B cell (primary cell): ENCODE measurements at regions not wholly inside any gene's neighbourhood (a gene's known extent, or its start where the extent isn't known, plus 50 kb on each side); places are given as distances from the start of the nearest gene placed in this dataset.

Experiments
- ATAC-seq: fragments of 200-7000 bp; cut with Tn5 transposase; one replicate; pipeline ENCODE4 v1.10.0; 2021; ENCODE audit warnings: low read depth, mild to moderate bottlenecking, moderate number of reproducible peaks, moderate library complexity
- CTCF ChIA-PET: fragments of 350-600 bp; sonication (Branson Sonifier 250); formaldehyde crosslinking; loops from one replicate; lab custom pipeline; 2021; ENCODE audit warnings: antibody characterized with exemption, inconsistent platforms; lab: Charles Lee
- POLR2A ChIA-PET: fragments of 350-600 bp; sonication (Branson Sonifier 250); formaldehyde crosslinking; loops from one replicate; lab custom pipeline; 2021; ENCODE audit warnings: antibody characterized with exemption; lab: Charles Lee
- DNase-seq: peaks from one replicate; pipeline ENCODE4 v3.0.0; 2013
- H2AFZ ChIP-seq: 2 replicates; pipeline ENCODE4 v1.6.1; 2012; ENCODE audit warnings: mild to moderate bottlenecking, low read depth, low read length; ENCODE audit not compliant: insufficient read depth, poor library complexity, severe bottlenecking
- H3K27ac ChIP-seq, 2 donors: 1 replicate in 1 of 2; 2 replicates in 1 of 2; pipeline ENCODE4 v1.5.1; 2012 to 2013; ENCODE audit warnings: low read length in 2 of 2, mild to moderate bottlenecking in 2 of 2, moderate library complexity in 1 of 2
- H3K27me3 ChIP-seq, 4 experiments: fragments of 200-600 bp in 1 of 4; sonication (generic) in 1 of 4; replicated peaks in 1 of 4; 1 replicate in 2 of 4; 2 replicates in 2 of 4; pipeline versions ENCODE4 v1.6.1 to v1.7.0; 2013 to 2016; ENCODE audit warnings: low read length in 3 of 4, mild to moderate bottlenecking in 2 of 4, mixed read lengths in 1 of 4, moderate library complexity in 1 of 4; ENCODE audit not compliant: insufficient read depth in 4 of 4, control insufficient read depth in 3 of 4; ENCODE audit errors: control extremely low read depth in 1 of 4
- H3K36me3 ChIP-seq, 2 experiments: replicated peaks in 1 of 2; 1 replicate in 1 of 2; 2 replicates in 1 of 2; pipeline versions ENCODE4 v1.6.1 to v1.7.1; 2013; ENCODE audit warnings: low read length in 1 of 2; ENCODE audit not compliant: insufficient read depth in 2 of 2, control insufficient read depth in 1 of 2; ENCODE audit errors: control extremely low read depth in 1 of 2, extremely low read depth in 1 of 2
- H3K4me1 ChIP-seq, 2 donors: fragments of 200-600 bp in 1 of 2; sonication (generic) in 1 of 2; 1 replicate in 1 of 2; 2 replicates in 1 of 2; pipeline versions ENCODE4 v1.5.1 to v1.6.1; 2013 to 2017; ENCODE audit warnings: low read length in 2 of 2; ENCODE audit not compliant: control insufficient read depth in 2 of 2, insufficient read depth in 2 of 2
- H3K4me2 ChIP-seq: replicated peaks from 2 replicates; pipeline ENCODE3; 2012; ENCODE audit warnings: mild to moderate bottlenecking, low read depth, low read length; ENCODE audit not compliant: poor library complexity, severe bottlenecking
- H3K4me3 ChIP-seq, 5 experiments: fragments of 200-600 bp in 1 of 5; sonication (generic) in 1 of 5; 1 replicate in 3 of 5; 2 replicates in 2 of 5; pipeline versions ENCODE4 v1.5.1 to v1.7.0; 2011 to 2016; ENCODE audit warnings: low read length in 4 of 5, mild to moderate bottlenecking in 4 of 5, low read depth in 2 of 5, control low read depth in 1 of 5, moderate library complexity in 1 of 5; ENCODE audit not compliant: insufficient read depth in 1 of 5; ENCODE audit errors: control extremely low read depth in 1 of 5, extremely low read depth in 1 of 5
- H3K79me2 ChIP-seq: fragments of 200-600 bp; sonication (generic); one replicate; pipeline ENCODE4 v1.6.0; 2016; ENCODE audit warnings: low read length; ENCODE audit not compliant: control insufficient read depth, insufficient read depth
- H3K9ac ChIP-seq: fragments of 200-600 bp; sonication (generic); 2 replicates; pipeline ENCODE4 v1.6.1; 2017; ENCODE audit warnings: mild to moderate bottlenecking, low read length, moderate library complexity
- H3K9me3 ChIP-seq, 3 donors: one replicate each; pipeline versions ENCODE4 v1.6.1 to v1.7.1; 2013; ENCODE audit warnings: low read length in 2 of 3; ENCODE audit not compliant: control insufficient read depth in 2 of 3, insufficient read depth in 1 of 3; ENCODE audit errors: control extremely low read depth in 1 of 3
- H4K20me1 ChIP-seq: 2 replicates; pipeline ENCODE4 v1.6.0; 2012; ENCODE audit warnings: mild to moderate bottlenecking, low read length; ENCODE audit not compliant: insufficient read depth, control insufficient read depth, poor library complexity, severe bottlenecking
- H3K27ac Mint-ChIP-seq: one replicate; pipeline ENCODE4 v1.8.0; 2021; ENCODE audit warnings: mixed read lengths
- H3K27me3 Mint-ChIP-seq: one replicate; pipeline ENCODE4 v1.8.0; 2021; ENCODE audit warnings: mixed read lengths
- H3K4me1 Mint-ChIP-seq: one replicate; pipeline ENCODE4 v1.8.0; 2021; ENCODE audit warnings: mixed read lengths
- H3K4me3 Mint-ChIP-seq: one replicate; pipeline ENCODE4 v1.8.0; 2021; ENCODE audit warnings: mixed read lengths
- H3K9me3 Mint-ChIP-seq: one replicate; pipeline ENCODE4 v1.8.0; 2022; ENCODE audit warnings: mixed read lengths; ENCODE audit not compliant: insufficient read depth
- CTCF ChIP-seq: fragments of 200-600 bp; IDR thresholded peaks from one replicate; pipeline ENCODE4 v1.8.0; 2022; ENCODE audit warnings: antibody characterized with exemption, mild to moderate bottlenecking
- EZH2 ChIP-seq: IDR thresholded peaks from 2 replicates; pipeline ENCODE4 v1.6.1; 2012; ENCODE audit warnings: borderline replicate concordance, low read depth, mild to moderate bottlenecking, moderate library complexity, low read length; ENCODE audit not compliant: insufficient read depth, poor library complexity, severe bottlenecking
- WGBS: methylation state at CpG from one replicate; pipeline ENCODE4 v1.1.5; 2013; ENCODE audit warnings: missing lambda C conversion rate; ENCODE audit not compliant: insufficient coverage; 5-methylcytosine and 5-hydroxymethylcytosine counted together
- intact Hi-C: fragments of 100-400 bp; cut with micrococcal nuclease; formaldehyde crosslinking; loops from one replicate; pipeline ENCODE4 v1.10.0; 2022

DNA sequence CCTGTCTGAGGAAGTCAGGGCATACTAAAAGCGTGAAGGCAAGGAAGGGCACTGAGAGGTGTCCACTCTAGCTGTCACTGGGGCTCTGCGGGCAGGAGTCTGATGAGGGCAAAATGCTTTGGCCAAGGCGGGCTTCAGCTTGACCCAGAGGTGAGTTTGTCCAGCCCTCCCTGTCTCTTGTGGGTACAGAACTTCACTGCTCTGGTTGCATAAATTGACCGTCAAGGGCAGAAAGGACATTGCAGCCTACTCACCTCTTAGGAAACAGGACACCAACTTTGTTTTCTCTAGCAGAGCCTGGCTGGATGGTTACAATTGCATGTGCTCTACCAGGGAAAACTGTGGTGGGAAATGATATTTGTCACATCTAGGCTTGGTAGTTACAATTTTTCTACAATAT, 170.9 kb downstream of the TMEM38B start:
- no peaks in the 10 kb centered on the region for H4K20me1 ChIP-seq
- ATAC-seq (no peak), DNase-seq (no peak)
- H3K4me3 ChIP-seq: no peak overlapping the region
- no peaks in the 10 kb centered on the region for H3K27me3 ChIP-seq
- H3K36me3 ChIP-seq: no peaks in the 10 kb centered on the region
- Mint-ChIP-seq H3K27me3 (peaks cover 5% of the 10 kb centered on the region), H3K4me1 (no peaks in the 10 kb centered on the region), H3K4me3 (no peak overlapping the region), H3K9me3 (peaks cover 8% of the 10 kb centered on the region), H3K27ac (no peak overlapping the region)
- H3K79me2 ChIP-seq: no peaks in the 10 kb centered on the region
- WGBS: 98% methylated on average over 4 of the region's 4 CpGs
- H3K9ac ChIP-seq: no peak overlapping the region
- intact Hi-C loops: no loop called here
- no peak for TF ChIP-seq CTCF
- TF ChIP-seq EZH2: no peak
- no peaks in the 10 kb centered on the region for H3K9me3 ChIP-seq
- CTCF ChIA-PET: no interaction called here
- H3K27ac ChIP-seq: no peak overlapping the region
- H3K4me1 ChIP-seq: no peaks in the 10 kb centered on the region
- no peak overlapping the region for H3K4me2 ChIP-seq
- no peak overlapping the region for H2AFZ ChIP-seq
- POLR2A ChIA-PET: no interaction called here

DNA sequence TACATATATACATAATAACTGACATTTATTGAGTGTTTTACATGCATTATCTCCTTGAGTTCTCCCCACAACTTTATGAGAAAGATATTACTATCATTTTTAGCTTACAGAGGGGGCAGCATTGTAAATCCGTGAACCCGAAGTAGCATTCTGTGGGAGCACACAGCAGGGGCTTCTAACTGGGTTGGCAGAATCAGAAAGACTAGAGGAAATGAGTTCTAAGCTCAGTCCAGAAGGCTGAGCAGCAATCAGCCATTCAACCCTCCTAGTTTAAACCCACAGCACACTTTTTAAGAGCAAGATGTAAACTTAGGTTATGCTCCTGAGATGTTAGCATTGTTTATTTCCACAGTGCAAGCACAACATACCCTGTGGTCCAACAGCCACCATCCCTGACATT, 177.2 kb downstream of the TMEM38B start:
- Histone ChIP-seq H3K4me1 (no peaks in the 10 kb centered on the region), H4K20me1 (no peaks in the 10 kb centered on the region), H3K27ac (no peak overlapping the region), H3K9me3 (no peaks in the 10 kb centered on the region), H3K79me2 (no peaks in the 10 kb centered on the region), H3K9ac (no peak overlapping the region), H3K27me3 (no peaks in the 10 kb centered on the region), H2AFZ (no peak overlapping the region), H3K4me3 (no peak overlapping the region), H3K36me3 (no peaks in the 10 kb centered on the region), H3K4me2 (no peak overlapping the region)
- intact Hi-C loops: no loop called here
- no peak for DNase-seq
- CTCF ChIA-PET: interaction anchor here (1.9 kb wide), 1 partner anchor 10 kb away, joined by 7 read pairs; no protein-coding TSS in a partner anchor
- ATAC-seq: no peak
- no CpG with 5 or more reads among the region's 2 CpGs for WGBS
- POLR2A ChIA-PET: no interaction called here
- Mint-ChIP-seq H3K9me3 (peaks cover 4% of the 10 kb centered on the region), H3K4me1 (no peaks in the 10 kb centered on the region), H3K27me3 (peaks cover 14% of the 10 kb centered on the region), H3K27ac (no peak overlapping the region), H3K4me3 (no peak overlapping the region)
- TF ChIP-seq EZH2: no peak
- no peak for TF ChIP-seq CTCF
